CD4-positive, alpha-beta T cell treated with Interleukin-17A for 1 hour (primary cell): ENCODE measurements at regions not wholly inside any gene's neighbourhood (a gene's known extent, or its start where the extent isn't known, plus 50 kb on each side); places are given as distances from the start of the nearest gene placed in this dataset.

Experiments
- DNase-seq: peaks from one replicate; pipeline ENCODE4 v3.0.0-alpha.2; 2020

DNA sequence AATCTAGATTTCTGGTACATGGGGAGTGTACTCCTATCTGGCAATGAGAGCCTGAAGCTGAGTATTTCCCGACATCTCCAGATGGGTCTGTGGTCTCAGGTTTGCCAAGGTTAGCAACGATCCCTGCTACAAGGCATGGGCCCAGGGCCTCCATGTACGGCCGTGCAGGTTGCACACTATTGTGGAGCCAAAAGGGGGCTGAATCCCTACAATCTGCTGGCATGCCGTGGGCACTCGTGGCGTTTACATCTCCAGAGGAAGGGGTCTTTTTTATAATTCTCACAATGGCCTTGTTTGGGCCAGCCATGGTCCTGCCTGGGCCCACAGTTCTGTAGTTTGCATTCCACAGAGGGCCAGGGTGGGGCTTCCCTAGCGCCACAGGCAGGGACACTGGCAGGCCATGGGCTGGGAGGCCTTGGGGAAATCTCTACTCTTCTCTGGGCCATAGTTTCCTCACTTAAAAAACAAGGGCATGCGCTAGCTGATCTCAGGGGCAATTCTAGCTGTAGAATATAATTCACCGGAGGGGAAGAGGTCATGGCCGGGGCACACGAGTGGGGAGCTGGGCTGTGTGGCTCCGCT, 68.9 kb upstream of the TLE3 start:
- DNase-seq: no peak

DNA sequence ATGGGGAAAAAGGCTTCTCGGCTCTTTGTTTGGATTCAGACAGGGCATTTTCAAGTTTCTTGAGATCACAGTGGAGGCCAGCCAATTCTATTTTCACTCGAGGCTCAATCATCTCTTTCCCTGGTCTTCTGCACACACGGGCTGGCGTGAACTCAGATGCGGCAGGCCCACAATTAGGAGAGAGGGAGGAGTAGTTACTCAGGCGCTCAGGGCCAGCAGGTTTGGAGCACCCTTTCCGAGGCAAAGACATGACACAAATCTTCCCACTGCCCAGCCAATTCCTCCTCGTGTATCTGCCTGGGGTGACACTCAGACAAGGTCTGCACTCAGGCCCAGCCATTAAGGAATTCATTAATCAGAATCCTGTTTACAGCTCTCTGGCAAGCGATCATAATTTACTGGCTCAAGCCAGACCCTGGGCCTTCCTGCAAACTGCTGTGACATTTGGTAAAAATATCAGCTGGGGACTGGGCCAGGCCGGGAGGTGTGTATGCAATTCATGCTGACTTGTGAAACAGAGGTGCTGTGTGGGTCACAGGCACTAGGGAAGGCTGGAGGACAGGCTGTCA, 68.1 kb upstream of the TLE3 start:
- no peak for DNase-seq

DNA sequence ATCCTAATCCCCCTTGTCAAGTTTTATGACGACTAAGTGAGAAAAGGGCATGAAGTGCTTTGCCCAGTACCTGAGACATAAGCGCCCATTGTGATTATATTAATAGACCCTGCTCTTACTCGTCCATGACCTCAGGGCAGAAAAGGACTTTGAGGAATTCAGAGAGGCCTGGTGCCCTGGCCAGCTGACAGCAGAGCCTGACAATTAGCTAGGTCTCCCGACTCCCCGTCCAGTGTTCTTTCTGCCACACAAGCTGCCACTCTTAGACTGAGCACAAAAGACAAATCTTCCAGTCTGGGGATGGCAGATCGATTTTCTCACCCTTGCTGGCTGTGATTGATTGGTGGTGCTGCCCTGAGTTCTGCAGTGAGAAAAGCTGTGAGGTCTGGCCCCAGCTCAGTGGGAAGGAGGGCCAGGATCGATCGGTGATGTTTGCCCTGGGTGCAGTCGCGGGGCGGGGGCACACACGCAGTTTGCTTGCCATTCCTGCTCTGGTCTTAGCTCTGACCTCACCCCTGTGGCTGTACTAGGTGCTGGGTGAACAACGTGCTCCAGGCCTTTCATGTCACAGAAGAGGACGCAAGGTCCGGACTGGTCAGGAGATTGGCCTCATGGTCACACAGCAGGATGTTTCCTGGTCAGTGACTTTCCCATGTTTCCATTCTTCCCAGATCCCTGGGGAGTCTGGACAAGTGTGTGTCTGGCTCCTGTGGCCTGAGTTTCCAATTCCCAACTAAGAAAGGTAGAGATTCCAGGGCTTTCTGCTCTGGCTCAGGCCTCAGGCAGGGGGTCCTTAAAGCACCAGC, 67.4 kb upstream of the TLE3 start:
- no peak for DNase-seq

DNA sequence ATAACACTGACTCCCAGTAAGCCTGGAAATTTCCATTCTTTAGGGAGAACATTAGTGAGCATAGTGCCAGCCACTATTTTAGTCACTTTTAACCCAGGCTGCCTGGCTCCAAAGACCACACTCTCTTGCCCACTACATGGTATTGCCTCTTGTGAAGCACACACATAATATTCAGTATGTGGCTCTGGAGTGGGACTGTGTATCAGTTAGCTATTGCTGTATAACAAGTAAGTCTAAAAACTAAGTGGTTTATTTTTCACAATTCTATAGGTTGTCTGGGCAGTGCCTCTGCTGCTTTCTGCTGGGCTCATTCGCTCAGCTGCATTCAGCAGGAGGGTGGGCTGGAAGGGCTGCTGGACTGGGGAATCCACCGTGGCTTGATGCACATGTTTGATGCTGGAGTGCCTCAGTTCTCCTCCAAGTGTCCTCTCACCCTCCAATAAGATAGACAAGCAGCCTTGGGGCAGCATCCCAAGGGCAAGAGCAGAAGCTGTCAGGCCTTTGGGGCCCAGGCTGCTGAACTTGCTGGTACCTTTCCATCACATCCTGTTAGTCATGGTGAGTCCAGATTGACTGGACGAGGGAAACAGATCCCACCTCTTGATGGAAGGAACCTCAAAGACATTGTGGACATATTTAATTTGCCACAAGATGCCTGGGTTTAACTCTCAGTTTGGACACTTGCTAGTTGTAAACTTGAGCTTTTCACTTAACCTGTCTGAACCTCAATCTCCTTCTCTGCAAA, 66.6 kb upstream of the TLE3 start:
- DNase-seq: no peak

DNA sequence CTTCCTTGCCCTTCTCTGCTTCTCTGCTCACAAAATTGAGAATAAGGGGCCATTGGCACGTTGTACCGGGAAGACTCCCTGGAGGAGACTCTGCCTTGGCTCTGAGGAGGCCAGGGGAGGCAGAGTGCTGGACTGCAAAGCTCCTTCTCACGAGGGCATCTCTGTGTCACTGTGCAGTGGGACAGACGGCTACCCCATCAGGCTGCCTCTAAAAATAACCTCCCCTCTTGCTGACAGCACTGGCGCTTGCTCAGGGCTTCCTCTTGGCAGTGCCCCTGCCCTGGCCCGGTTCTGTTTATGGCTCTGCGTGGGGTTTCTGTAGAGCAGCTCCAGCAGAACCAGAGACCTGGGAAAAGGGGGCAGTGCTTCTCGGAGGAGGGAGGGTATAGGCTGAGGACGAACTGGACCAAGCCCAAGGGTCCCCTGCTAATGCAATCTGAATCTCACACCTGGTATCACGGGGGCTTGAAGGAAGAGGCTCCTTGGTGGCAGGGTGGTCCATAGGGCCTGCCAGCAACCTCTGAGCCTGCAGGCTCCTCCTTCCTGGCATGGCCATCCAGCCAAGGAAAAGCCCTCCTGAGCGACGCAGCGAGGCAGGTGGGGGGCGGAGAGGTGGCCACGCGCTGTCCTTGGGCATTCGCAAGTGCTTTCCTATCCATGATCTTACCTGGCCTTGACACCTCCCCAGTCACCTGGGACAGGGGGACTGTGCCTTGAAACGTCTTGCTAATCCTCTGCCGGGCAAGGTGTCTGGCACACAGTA, 63.3 kb upstream of the TLE3 start:
- DNase-seq: no peak

DNA sequence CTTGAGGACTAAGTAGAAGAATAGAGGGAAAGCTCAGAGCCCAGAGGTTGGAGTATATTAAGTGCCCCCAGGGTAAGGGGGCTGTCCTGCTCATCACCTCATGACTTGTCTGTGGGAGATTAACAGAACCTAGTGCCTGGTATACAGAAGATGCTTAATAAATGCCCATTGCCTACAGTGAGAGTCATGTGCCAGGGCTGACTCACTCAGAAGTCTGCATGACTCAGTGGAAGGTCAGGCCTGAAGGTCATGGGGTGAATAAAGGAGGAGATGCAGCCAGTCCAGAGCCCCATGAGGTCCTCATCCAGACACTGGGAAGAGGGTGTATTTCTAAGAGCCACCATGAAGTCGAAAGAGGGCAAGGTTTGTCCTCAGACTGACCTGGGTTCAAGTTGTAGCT, 62.5 kb upstream of the TLE3 start:
- DNase-seq: no peak

DNA sequence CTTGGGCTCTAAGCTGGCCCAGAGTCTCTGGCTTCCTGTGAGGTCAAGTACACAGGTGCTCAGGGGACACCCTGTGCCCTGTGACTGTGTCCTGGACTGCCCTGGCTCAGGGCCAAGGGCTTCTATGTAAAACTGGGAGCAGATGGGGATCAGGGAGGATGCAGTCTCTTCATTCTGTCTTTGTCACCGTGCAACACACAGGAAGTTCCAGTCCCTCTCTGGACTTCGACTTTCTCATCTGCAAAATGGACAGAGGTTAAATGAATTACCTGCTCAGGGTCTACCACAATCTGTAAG, 61.9 kb upstream of the TLE3 start:
- DNase-seq: no peak

DNA sequence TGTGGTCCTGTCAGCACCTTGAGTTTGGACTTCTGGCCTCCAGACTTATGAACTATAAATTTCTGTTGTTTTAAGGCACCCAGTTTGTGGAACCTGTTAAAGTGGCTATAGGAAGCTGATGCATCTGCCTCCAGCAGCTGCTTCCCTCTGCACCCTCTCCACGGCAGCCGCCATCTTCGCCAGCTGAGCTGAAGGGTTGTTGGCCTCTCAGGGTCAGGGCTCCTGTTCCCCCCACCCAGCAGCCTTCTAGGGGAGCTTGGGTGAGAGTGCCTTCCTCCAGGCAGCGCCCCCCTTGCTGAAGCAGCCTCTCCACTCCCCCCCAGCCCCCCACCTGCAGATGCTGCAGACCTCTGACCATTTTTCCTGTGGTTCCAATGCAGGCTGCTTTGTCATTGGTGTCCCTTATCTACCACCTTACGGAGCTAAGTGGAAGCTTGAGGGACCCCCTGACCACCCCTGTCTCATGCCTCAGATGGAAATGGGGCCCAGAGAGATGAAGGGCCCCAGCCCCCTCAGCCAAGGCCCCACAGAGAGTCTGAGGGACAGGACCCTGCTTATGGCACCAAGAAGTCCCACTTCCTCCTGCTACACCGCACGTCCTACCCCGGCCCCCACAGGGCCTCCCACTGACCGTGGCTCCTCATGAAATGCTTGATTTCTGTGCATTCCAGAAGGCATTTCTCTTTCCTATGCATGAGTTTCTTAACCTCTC, 61.4 kb upstream of the TLE3 start:
- DNase-seq: no peak

DNA sequence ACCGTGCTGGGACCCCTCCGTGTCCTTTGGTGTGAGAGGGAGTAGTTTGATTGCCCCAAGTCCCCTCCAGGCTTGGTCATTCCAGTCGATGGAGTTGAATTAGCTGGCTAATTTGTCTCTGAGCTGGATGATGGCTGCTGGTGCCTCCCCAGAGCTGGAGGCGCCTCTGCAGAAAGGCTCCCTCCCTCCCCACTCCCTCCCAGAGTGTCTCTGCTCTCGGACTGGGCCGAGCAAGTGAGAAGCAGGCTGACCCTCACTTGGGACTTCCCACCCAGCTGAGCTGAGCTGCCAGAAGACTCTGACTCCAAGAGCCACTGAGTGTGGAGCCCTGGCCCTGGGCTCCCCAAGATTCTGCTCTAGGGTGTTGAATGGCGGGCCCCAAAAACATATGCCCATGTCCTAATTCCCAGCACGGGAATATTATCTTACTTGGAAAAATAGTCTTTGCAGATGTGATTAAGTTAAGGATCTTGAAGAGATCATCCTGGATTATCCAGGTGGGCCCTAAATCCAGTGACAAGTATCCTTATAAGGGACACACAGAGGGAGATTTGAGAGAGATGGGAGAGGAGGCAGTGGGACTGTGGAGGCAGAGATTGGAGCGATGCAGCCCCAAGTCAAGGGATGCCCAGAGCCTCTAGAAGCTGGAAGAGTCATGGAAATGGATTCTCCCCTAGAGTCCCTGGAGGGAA, 60.7 kb upstream of the TLE3 start:
- no peak for DNase-seq

DNA sequence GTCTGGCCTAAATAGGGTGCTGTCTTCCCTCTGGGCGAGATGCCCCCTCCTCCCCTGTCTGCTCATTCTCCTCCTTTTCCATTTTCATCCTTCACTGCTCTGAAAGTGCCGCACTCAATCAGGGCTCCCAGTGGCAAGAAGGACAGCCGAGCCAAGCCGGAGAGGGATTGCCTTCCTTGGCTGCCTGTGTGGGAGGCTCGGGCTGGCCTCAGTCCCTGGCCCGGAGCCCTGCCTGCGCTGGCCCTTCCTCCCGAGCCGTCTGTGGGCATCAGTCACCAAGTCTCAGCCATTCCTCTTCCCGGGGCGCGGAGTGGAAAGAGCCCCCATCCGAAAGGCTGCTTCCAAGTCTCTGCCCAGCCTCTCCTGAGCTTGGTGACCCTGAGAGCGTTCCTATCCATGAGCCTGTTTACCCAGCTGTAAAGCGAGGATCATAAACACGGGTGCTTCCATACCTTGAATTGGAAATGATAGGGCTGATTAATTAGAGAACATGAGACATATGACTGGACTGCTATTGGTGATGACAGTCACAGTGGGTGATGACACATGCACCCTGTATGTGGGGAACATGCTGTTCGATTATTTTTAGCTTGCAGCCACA, 59.1 kb upstream of the TLE3 start:
- no peak for DNase-seq

DNA sequence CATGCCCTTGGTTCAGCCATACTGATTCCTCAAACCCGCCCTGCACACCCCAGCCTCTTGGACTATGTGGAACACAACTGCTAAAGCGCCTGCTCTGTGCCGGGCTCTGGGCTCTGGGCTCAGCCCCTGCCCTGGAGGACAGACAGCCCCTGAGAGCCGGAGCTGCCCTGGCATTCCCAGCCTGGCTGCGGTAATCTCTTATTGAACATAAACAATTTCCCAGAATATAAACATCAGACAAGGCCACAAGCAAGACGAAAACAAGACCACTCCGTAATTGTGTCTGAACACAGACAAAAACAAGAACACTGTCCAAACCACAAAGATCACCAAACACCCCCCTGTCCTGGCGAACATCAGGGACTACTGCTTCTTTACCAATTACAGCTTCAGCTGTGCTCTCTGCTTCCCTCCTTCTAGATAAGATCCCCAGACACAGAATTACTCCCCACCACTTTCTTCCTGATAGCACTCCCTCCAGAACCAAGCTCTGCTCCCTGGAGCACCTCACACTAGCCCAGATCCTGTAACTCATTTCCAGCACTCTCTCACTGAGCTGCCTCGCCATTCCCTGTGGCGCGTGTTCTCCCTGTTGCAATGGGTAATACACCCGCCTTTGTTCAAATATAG, 57.1 kb upstream of the TLE3 start:
- no peak for DNase-seq

DNA sequence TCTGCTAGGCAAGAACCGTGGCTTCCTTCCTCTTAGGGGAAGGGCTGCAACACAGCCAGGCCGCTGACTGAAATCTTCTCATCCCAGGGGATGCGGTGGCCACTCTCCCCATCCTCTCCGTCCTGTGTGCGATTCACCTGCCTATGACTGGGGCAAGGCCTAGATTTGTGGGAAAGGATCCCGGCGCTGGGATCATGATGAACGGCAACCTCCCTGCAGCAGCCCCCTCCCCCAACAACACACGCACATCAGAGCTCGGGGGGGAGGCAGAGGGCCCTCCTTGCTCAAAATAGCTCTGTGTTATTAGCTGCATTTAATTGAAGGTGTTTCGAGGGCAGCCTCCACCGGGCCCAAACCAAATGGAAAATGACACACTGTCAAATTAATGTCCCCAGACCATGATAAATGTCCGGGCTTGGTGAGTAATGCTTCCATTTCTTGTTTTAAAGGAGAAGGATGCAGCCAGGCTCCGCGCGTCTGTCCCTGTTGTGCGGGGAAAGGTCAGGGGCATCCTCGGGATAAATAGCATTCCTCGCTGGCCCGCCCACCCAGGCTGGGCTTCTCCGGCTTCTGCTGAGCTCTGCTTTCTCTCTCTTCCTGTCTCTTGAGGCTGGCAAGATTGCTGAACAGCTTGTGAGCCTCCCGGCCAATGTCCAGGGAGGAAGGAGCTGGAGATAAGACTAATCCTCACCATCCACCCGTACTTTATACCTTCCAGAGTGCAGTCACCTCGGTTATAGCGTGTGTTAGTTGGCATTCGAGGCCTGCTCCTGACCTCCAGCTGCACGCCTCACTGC, 56.4 kb upstream of the TLE3 start:
- DNase-seq: no peak

DNA sequence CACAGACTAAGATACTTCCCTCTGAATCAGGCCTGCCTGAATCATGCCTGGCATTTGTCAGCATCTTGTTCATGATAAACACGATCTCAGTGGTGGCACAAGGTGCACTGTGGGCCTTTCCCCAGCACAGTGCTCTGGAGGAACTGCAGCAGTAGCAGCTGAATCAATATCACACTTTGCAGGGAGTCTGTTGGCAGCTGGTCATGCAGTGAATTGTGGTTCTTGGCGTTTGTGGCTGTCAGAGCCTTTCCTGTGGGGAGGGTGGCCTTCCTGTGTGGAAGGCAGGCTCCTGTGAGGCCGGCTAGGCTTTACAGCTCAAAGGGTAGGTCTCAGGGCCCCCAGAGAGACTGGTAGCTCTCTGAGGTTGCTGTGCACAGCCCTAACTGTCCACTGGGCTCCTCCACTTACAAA, 54.4 kb upstream of the TLE3 start:
- no peak for DNase-seq

DNA sequence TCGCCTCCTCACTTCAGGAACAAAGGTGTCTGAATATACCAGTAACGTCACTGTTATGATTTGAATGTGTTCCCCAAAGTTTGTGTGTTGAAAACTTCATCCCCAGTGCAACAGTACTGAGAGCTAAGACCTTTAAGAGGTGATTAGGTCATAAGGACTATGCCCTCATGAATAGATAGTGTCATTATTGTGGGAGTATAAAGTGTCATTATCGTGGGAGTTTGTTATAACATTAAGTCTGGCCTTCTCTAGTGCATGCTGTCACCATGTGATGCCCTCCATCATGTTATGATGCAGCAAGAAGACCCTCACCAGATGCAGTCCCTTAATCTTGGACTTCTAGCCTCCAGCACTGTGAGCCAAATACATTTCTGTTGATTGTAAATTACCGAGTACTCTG, 53.7 kb upstream of the TLE3 start:
- no peak for DNase-seq

DNA sequence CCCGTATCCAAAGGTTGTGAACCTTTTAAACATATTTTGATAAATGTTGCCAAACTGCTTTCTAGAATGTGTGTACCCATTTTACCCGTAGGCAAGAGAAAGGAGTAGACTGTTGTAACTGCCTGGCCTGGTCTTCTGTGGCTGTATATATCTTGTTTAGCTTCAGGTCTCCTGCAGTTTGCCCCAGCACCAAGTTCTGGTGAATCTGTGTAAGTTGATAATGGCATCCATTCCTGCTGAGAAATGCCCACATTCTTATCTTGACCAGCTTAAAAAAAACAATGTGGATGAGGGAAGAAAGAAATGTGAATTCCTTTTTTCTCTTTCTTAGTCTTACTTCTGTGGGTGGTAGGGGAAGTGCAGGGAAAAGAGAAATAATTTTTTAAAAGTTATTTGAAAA, 53.3 kb upstream of the TLE3 start:
- no peak for DNase-seq

DNA sequence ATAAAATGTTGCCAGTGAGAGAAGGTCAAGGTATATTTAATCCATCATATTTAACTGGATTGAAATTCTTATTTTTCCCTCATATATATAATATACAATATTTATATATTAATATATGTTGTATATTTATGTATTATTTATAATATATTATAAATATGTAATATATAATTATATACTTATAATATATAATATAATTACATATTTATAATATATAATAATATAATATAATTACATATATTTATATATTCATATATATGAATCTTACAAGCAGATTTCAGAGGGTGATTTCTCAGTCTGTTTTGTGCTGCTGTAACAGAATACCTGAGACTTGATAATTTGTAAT, 52.7 kb upstream of the TLE3 start:
- DNase-seq: no peak

DNA sequence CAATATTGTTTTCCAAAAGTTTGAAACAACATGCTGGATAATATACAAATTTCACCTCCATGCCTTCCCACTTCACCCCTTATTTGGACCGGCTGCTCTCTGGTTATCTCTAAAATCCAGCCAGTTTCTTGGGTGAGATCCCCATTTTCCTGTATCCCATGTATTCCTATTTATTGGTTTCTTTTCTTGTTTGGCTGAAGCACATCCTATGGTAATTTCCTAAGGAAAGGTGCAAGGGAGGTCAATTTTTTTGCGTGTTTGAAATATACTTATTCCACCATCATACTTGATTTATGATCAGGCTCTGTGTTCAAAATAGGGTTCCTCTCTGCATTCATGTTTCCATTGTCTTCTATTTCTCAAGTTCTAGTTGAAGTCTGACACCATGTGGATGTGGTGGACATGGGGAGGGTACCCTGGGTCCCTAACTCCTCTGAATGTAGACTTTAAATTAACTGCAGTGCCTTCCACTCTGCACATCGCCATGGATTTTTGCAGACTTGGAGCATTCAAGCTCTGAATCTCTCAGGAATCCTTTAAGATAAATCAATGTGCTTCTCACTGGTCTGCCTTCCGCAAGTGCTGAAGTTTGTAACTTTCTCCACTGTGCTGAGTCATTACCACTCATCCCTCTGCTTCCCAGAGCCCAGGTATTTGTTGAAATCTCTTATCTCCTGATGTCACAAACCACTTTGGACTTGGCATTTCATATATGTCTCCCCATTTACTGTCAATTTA, 52.1 kb upstream of the TLE3 start:
- DNase-seq: no peak

DNA sequence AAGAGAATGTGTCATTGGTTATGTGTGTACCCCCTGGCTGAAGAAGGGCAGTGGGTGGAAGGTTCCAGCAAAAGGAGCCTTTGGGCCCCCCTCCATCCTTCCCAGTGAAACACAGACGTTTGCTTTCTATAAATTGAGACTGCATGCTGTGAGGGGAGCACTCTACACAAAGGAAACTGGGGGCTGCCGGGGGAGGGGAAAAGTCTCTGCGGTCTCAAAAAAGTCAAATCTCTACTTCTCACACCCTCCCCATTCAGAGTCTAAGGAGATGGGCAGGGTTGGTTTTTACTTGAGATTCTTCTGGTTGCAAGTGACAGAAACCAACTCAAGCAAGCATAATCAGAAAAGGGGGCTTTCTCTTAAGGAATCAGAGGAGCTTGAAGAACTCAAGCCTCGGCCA, 50.1 kb upstream of the TLE3 start:
- no peak for DNase-seq
